ENCODE measurements at regions not wholly inside any gene's neighbourhood (a gene's known extent, or its start where the extent isn't known, plus 50 kb on each side); places are given as distances from the start of the nearest gene placed in this dataset.

DNA sequence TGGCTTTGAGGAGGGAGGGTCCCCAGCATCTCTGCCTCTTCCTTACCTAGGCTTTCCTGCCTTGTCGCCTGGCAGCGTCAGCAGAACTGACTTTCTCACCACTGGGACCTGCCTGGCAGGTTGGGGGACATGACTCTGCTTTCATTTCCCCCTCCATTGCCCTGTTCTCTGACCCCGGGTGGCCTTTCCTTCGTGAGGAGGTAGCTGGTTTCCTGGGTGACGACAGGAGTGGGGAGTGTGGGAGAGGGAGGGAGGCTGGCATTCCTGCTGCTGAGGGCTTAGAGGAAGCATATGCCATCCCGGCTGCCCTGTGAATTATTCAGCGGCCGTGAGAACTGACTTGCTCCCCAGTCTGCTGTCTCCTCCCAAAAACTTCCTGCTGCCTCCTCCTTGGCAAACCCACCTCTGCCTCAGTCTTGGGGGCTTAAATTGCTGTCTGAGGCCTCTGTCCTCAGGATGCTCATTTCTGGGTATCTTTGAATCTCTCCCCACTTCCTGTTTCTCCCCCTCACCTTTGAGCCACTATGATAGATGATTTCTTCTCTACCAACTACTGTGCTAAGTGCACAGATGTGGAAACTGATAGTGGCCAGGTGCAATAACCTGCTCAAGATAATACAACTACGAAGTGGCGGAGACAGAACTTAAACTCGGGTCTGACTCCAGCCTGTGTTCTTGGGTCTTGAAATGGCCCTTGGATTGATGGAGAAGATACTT, 182.0 kb upstream of the CSF3R start:
- DNase-seq (ENCODE audit: low read depth in 1 of 2, low spot score in 1 of 2) (no peak), ATAC-seq (no peak), FAIRE-seq (no peak)
- ChIA-PET POLR2A (no interaction called here), CTCF (interaction anchor here (1.0 to 1.4 kb wide), 2 partner anchors 10 to 88 kb away, joined by 4 read pairs; no protein-coding TSS in a partner anchor)
- H3K4me1 ChIP-seq, result no peaks in the 10 kb centered on the region
- H3K4me2 ChIP-seq, result no peak overlapping the region
- WGBS (ENCODE audit: missing lambda C conversion rate), result 33% methylated on average over 7 of the region's 11 CpGs
- no peak overlapping the region for H3K4me3 ChIP-seq
- TF ChIP-seq NFE2L2 (conservative IDR thresholded peaks at IDR 0.05; ENCODE audit: low read length) (no peak), HEYL (CRISPR knock-in tag; IDR thresholded peaks at IDR 0.05) (no peak), RAD21 (conservative IDR thresholded peaks at IDR 0.05 in 1 of 2, IDR thresholded peaks at IDR 0.05 in 1 of 2) (no peak), JUN (IDR thresholded peaks at IDR 0.05) (no peak), POLR2AphosphoS2 (conservative IDR thresholded peaks at IDR 0.05; ENCODE audit: low read length) (no peak), PHF8 (IDR thresholded peaks at IDR 0.05; ENCODE audit: borderline replicate concordance, low read depth) (no peak), JUNB (IDR thresholded peaks at IDR 0.05) (no peak), MYC (IDR thresholded peaks at IDR 0.05; ENCODE audit: borderline replicate concordance, low read length) (no peak), MAZ (IDR thresholded peaks at IDR 0.05; ENCODE audit: borderline replicate concordance, low read depth, low read length) (no peak), CBX8 (IDR thresholded peaks at IDR 0.05) (no peak), RFX5 (IDR thresholded peaks at IDR 0.05) (no peak), POLR2A (IDR thresholded peaks at IDR 0.05; ENCODE audit: low read length) (no peak), CHD4 (IDR thresholded peaks at IDR 0.05; ENCODE audit: borderline replicate concordance) (no peak), KDM5A (IDR thresholded peaks at IDR 0.05) (no peak)
- no peaks in the 10 kb centered on the region for H3K9me3 ChIP-seq
- no peak overlapping the region for H3K27ac ChIP-seq

DNA sequence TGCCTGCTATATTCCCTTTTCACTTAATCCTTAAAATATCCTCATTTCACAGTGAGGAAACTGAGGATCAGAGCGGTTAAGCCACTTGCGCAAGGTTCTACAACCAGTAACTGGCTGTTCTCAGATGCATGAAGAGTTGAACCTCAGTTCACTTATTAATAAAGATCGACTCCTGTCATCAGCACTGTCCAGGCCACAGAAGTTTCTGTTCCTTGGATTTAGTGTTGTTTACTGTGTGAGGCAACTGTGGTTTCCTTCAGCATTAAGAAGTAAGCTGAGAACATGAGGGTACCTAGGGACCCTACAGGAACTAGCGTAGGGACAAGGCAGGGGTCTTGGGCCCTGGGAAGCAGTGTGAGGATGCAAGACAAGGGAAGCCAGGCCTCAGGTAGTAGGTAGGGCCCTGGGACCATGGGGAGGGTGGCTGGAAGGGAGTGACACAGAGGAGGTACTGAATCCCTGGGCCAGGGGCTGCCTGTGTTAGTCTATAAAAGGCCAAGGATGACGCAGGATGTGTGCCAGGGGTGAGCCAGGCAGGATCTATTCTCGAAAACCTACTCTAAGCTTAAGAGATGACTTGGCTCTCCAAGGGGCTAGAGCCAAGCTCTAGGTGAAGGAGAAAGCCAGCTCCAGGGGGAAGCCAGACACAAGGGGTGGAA, 181.2 kb upstream of the CSF3R start:
- no peak overlapping the region for H3K4me3 ChIP-seq
- no peak overlapping the region for H3K27ac ChIP-seq
- no peak for FAIRE-seq
- ChIA-PET CTCF (interaction anchor here (1.0 to 1.4 kb wide), 2 partner anchors 9 to 87 kb away, joined by 4 read pairs; no protein-coding TSS in a partner anchor), POLR2A (no interaction called here)
- no peak overlapping the region for H3K4me2 ChIP-seq
- no peak for DNase-seq (ENCODE audit: low read depth in 1 of 2, low spot score in 1 of 2)
- H3K4me1 ChIP-seq, result no peaks in the 10 kb centered on the region
- 50% methylated on average over 6 of the region's 6 CpGs for WGBS (ENCODE audit: missing lambda C conversion rate)
- no peak for ATAC-seq
- no peak for TF ChIP-seq HOXB5 (CRISPR knock-in tag; IDR thresholded peaks at IDR 0.05)
- no peaks in the 10 kb centered on the region for H3K9me3 ChIP-seq

DNA sequence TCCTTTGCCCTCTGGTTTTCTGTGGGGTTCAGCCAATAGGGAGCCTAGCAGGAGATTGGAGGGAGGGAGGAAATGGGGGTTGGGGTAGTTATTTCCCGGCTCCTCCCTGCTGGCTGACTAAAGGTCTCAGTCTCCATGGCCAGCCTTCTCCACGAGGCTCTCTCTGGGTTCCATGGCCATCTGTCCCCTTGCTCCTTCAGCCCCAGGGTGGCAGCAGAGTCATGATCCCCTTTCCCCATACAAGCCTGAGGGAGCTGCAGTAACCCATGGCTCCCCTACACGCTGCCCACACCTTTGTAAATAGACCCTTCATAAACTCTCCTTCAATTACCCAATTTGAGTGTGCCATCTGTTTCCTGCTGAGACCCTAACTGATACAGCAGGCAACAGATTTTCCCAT, 176.1 kb upstream of the CSF3R start:
- no peaks in the 10 kb centered on the region for H3K4me1 ChIP-seq
- no peak overlapping the region for H3K4me3 ChIP-seq
- FAIRE-seq (no peak), DNase-seq (ENCODE audit: low read depth in 1 of 2, low spot score in 1 of 2) (no peak), ATAC-seq (no peak)
- POLR2A ChIA-PET, result no interaction called here
- 5% methylated on average over 3 of the region's 3 CpGs for WGBS (ENCODE audit: missing lambda C conversion rate)
- no peak overlapping the region for H3K27ac ChIP-seq
- H3K9me3 ChIP-seq, result no peaks in the 10 kb centered on the region
- no peak overlapping the region for H3K4me2 ChIP-seq
- CTCF ChIA-PET, result interaction anchor here (1.5 kb wide), 1 partner anchor 83 kb away, joined by 3 read pairs; no protein-coding TSS in a partner anchor
- TF ChIP-seq ZC3H11A (IDR thresholded peaks at IDR 0.05), result no peak
- TF ChIP-seq CBX8 (IDR thresholded peaks at IDR 0.05), result no peak
- no peak for TF ChIP-seq RCOR1 (IDR thresholded peaks at IDR 0.05; ENCODE audit: low read depth, low read length)
- TF ChIP-seq, protein P1, sequence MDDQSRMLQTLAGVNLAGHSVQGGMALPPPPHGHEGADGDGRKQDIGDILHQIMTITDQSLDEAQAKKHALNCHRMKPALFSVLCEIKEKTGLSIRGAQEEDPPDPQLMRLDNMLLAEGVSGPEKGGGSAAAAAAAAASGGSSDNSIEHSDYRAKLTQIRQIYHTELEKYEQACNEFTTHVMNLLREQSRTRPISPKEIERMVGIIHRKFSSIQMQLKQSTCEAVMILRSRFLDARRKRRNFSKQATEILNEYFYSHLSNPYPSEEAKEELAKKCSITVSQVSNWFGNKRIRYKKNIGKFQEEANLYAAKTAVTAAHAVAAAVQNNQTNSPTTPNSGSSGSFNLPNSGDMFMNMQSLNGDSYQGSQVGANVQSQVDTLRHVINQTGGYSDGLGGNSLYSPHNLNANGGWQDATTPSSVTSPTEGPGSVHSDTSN (IDR thresholded peaks at IDR 0.05), result no peak
- no peak for TF ChIP-seq RNF2 (IDR thresholded peaks at IDR 0.05; ENCODE audit: borderline replicate concordance, low read depth)
- TF ChIP-seq, protein P2, sequence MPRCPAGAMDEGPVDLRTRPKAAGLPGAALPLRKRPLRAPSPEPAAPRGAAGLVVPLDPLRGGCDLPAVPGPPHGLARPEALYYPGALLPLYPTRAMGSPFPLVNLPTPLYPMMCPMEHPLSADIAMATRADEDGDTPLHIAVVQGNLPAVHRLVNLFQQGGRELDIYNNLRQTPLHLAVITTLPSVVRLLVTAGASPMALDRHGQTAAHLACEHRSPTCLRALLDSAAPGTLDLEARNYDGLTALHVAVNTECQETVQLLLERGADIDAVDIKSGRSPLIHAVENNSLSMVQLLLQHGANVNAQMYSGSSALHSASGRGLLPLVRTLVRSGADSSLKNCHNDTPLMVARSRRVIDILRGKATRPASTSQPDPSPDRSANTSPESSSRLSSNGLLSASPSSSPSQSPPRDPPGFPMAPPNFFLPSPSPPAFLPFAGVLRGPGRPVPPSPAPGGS (IDR thresholded peaks at IDR 0.05), result no peak
- TF ChIP-seq, protein P3, sequence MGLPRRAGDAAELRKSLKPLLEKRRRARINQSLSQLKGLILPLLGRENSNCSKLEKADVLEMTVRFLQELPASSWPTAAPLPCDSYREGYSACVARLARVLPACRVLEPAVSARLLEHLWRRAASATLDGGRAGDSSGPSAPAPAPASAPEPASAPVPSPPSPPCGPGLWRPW (IDR thresholded peaks at IDR 0.05), result no peak
- TF ChIP-seq, protein P4, sequence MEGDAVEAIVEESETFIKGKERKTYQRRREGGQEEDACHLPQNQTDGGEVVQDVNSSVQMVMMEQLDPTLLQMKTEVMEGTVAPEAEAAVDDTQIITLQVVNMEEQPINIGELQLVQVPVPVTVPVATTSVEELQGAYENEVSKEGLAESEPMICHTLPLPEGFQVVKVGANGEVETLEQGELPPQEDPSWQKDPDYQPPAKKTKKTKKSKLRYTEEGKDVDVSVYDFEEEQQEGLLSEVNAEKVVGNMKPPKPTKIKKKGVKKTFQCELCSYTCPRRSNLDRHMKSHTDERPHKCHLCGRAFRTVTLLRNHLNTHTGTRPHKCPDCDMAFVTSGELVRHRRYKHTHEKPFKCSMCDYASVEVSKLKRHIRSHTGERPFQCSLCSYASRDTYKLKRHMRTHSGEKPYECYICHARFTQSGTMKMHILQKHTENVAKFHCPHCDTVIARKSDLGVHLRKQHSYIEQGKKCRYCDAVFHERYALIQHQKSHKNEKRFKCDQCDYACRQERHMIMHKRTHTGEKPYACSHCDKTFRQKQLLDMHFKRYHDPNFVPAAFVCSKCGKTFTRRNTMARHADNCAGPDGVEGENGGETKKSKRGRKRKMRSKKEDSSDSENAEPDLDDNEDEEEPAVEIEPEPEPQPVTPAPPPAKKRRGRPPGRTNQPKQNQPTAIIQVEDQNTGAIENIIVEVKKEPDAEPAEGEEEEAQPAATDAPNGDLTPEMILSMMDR (IDR thresholded peaks at IDR 0.05), result no peak
- TF ChIP-seq, protein P5, sequence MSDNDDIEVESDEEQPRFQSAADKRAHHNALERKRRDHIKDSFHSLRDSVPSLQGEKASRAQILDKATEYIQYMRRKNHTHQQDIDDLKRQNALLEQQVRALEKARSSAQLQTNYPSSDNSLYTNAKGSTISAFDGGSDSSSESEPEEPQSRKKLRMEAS (IDR thresholded peaks at IDR 0.05), result no peak
- TF ChIP-seq FOXS1 (CRISPR knock-in tag; IDR thresholded peaks at IDR 0.05), result no peak
- TF ChIP-seq, protein P6, sequence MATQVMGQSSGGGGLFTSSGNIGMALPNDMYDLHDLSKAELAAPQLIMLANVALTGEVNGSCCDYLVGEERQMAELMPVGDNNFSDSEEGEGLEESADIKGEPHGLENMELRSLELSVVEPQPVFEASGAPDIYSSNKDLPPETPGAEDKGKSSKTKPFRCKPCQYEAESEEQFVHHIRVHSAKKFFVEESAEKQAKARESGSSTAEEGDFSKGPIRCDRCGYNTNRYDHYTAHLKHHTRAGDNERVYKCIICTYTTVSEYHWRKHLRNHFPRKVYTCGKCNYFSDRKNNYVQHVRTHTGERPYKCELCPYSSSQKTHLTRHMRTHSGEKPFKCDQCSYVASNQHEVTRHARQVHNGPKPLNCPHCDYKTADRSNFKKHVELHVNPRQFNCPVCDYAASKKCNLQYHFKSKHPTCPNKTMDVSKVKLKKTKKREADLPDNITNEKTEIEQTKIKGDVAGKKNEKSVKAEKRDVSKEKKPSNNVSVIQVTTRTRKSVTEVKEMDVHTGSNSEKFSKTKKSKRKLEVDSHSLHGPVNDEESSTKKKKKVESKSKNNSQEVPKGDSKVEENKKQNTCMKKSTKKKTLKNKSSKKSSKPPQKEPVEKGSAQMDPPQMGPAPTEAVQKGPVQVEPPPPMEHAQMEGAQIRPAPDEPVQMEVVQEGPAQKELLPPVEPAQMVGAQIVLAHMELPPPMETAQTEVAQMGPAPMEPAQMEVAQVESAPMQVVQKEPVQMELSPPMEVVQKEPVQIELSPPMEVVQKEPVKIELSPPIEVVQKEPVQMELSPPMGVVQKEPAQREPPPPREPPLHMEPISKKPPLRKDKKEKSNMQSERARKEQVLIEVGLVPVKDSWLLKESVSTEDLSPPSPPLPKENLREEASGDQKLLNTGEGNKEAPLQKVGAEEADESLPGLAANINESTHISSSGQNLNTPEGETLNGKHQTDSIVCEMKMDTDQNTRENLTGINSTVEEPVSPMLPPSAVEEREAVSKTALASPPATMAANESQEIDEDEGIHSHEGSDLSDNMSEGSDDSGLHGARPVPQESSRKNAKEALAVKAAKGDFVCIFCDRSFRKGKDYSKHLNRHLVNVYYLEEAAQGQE (IDR thresholded peaks at IDR 0.05), result no peak
- TF ChIP-seq HOXB5 (CRISPR knock-in tag; IDR thresholded peaks at IDR 0.05), result no peak

Measured in A549 (cell line).